H1 (cell line): ENCODE measurements at regions not wholly inside any gene's neighbourhood (a gene's known extent, or its start where the extent isn't known, plus 50 kb on each side); places are given as distances from the start of the nearest gene placed in this dataset.

Source experiments
- CTCF ChIA-PET: fragments of 300-600 bp; sonication (Branson Sonifier 250); formaldehyde crosslinking; loops from one replicate; lab custom pipeline; 2021; ENCODE audit not compliant: partially characterized antibody; lab: Charles Lee
- POLR2A ChIA-PET: fragments of 300-600 bp; sonication (Branson Sonifier 250); formaldehyde crosslinking; loops from one replicate; lab custom pipeline; 2021; ENCODE audit warnings: inconsistent platforms; ENCODE audit not compliant: partially characterized antibody; lab: Charles Lee
- DNase-seq, 2 experiments: peaks; one replicate each; pipeline versions ENCODE4 v3.0.0 to v3.0.0-alpha.2; 2010 to 2022; ENCODE audit warnings: low spot score in 2 of 2, low read depth in 1 of 2, mixed read lengths in 1 of 2
- FAIRE-seq: peaks from 2 replicates; lab custom pipeline; 2011; peaks lifted over from hg19 to GRCh38; lab: Jason Lieb, UNC
- H2AFZ ChIP-seq: 2 replicates; pipeline ENCODE4 v1.8.1; 2012; ENCODE audit warnings: low read length, inconsistent platforms
- H2AK5ac ChIP-seq: 2 replicates; pipeline ENCODE4 v1.6.1; 2013; ENCODE audit warnings: low read depth, low read length
- H2BK120ac ChIP-seq: replicated peaks from 2 replicates; pipeline ENCODE3; 2013; ENCODE audit warnings: low read depth, low read length, inconsistent platforms
- H2BK12ac ChIP-seq: 2 replicates; pipeline ENCODE4 v1.6.1; 2013; ENCODE audit warnings: low read depth, low read length
- H2BK15ac ChIP-seq: 2 replicates; pipeline ENCODE4 v1.6.1; 2013; ENCODE audit warnings: low read length
- H2BK20ac ChIP-seq: 2 replicates; pipeline ENCODE4 v1.6.1; 2013; ENCODE audit warnings: low read length
- H2BK5ac ChIP-seq: 2 replicates; pipeline ENCODE4 v1.6.1; 2013; ENCODE audit warnings: low read depth, low read length
- H3K14ac ChIP-seq: 2 replicates; pipeline ENCODE4 v1.6.1; 2013; ENCODE audit warnings: inconsistent platforms; ENCODE audit not compliant: insufficient read length
- H3K18ac ChIP-seq: 2 replicates; pipeline ENCODE4 v1.6.1; 2013; ENCODE audit warnings: low read length; ENCODE audit errors: extremely low read depth
- H3K23ac ChIP-seq: 2 replicates; pipeline ENCODE4 v1.6.1; 2013; ENCODE audit warnings: inconsistent platforms; ENCODE audit not compliant: insufficient read length
- H3K23me2 ChIP-seq: 2 replicates; pipeline ENCODE4 v1.6.1; 2013; ENCODE audit warnings: low read depth, low read length
- H3K27ac ChIP-seq: 2 replicates; pipeline ENCODE4 v1.6.1; 2011; ENCODE audit warnings: low read depth, low read length, inconsistent platforms
- H3K27me3 ChIP-seq, 4 experiments: replicated peaks in 1 of 4; 1 replicate in 1 of 4; 2 replicates in 3 of 4; pipeline versions ENCODE4 v1.6.1 to v1.8.1; 2011 to 2013; ENCODE audit warnings: low read length in 3 of 4, mild to moderate bottlenecking in 3 of 4, inconsistent platforms in 2 of 4, mixed read lengths in 2 of 4, moderate library complexity in 1 of 4; ENCODE audit not compliant: control insufficient read depth in 3 of 4, insufficient read depth in 3 of 4; ENCODE audit errors: extremely low read depth in 1 of 4
- H3K36me3 ChIP-seq, 4 experiments: 2 replicates each; pipeline versions ENCODE4 v1.6.1 to v1.8.1; 2011 to 2013; ENCODE audit warnings: mild to moderate bottlenecking in 4 of 4, low read length in 3 of 4, moderate library complexity in 2 of 4, control low read depth in 1 of 4, inconsistent platforms in 1 of 4; ENCODE audit not compliant: insufficient read depth in 4 of 4, control insufficient read depth in 2 of 4
- H3K4ac ChIP-seq: replicated peaks from 2 replicates; pipeline ENCODE3; 2013; ENCODE audit warnings: low read length, low read depth, mixed read lengths, inconsistent platforms; ENCODE audit not compliant: insufficient read length
- H3K4me1 ChIP-seq, 4 experiments: replicated peaks in 1 of 4; 1 replicate in 1 of 4; 2 replicates in 3 of 4; pipeline versions ENCODE4 v1.6.1 to v1.8.1; 2011 to 2013; ENCODE audit warnings: low read length in 3 of 4, inconsistent platforms in 2 of 4, mixed read lengths in 1 of 4; ENCODE audit not compliant: insufficient read depth in 4 of 4, control insufficient read depth in 3 of 4
- H3K4me2 ChIP-seq, 2 experiments: 2 replicates each; pipeline versions ENCODE4 v1.6.1 to v1.8.1; 2011 to 2013; ENCODE audit warnings: low read depth in 2 of 2, low read length in 2 of 2, control low read depth in 1 of 2, inconsistent platforms in 1 of 2, mild to moderate bottlenecking in 1 of 2; ENCODE audit not compliant: insufficient read depth in 1 of 2
- H3K4me3 ChIP-seq, 4 experiments: fragments of 200-600, 300-600 bp in 1 of 4; sonication (generic), shearing (Covaris generic), sonication (Bioruptor Twin) in 1 of 4; 2 replicates each; pipeline versions ENCODE4 v1.5.1 to v1.8.1; 2011 to 2016; ENCODE audit warnings: low read length in 4 of 4, low read depth in 3 of 4, control low read depth in 2 of 4, inconsistent platforms in 2 of 4, mild to moderate bottlenecking in 2 of 4, mixed read lengths in 1 of 4, moderate library complexity in 1 of 4; ENCODE audit not compliant: insufficient read depth in 2 of 4; ENCODE audit errors: extremely low read depth in 1 of 4
- H3K56ac ChIP-seq: replicated peaks from 2 replicates; pipeline ENCODE3; 2013; ENCODE audit warnings: low read depth, mild to moderate bottlenecking, mixed read lengths, low read length, inconsistent platforms; ENCODE audit not compliant: insufficient read length
- H3K79me1 ChIP-seq: 2 replicates; pipeline ENCODE4 v1.6.1; 2013; ENCODE audit warnings: low read depth, low read length, control low read depth
- H3K79me2 ChIP-seq, 2 experiments: 2 replicates each; pipeline versions ENCODE4 v1.6.1 to v1.8.1; 2012 to 2013; ENCODE audit warnings: low read length in 2 of 2, mild to moderate bottlenecking in 2 of 2, inconsistent platforms in 1 of 2; ENCODE audit not compliant: insufficient read depth in 2 of 2, control insufficient read depth in 1 of 2
- H3K9ac ChIP-seq, 4 experiments: replicated peaks in 1 of 4; 1 replicate in 1 of 4; 2 replicates in 3 of 4; pipeline versions ENCODE4 v1.6.1 to v1.8.1; 2011 to 2013; ENCODE audit warnings: low read depth in 3 of 4, low read length in 3 of 4, control low read depth in 2 of 4, mild to moderate bottlenecking in 2 of 4, moderate library complexity in 2 of 4, inconsistent platforms in 1 of 4; ENCODE audit errors: extremely low read depth in 1 of 4
- H3K9me3 ChIP-seq, 2 experiments: 2 replicates each; pipeline versions ENCODE4 v1.6.1 to v1.8.1; 2012 to 2013; ENCODE audit warnings: mild to moderate bottlenecking in 2 of 2, moderate library complexity in 2 of 2, control low read depth in 1 of 2, inconsistent platforms in 1 of 2, low read depth in 1 of 2, low read length in 1 of 2, mixed read lengths in 1 of 2; ENCODE audit not compliant: insufficient read depth in 2 of 2
- H4K20me1 ChIP-seq, 2 experiments: replicated peaks in 1 of 2; 2 replicates each; pipeline versions ENCODE3 to v1.8.1; 2011 to 2013; ENCODE audit warnings: inconsistent platforms in 2 of 2, low read length in 2 of 2, mild to moderate bottlenecking in 1 of 2; ENCODE audit not compliant: insufficient read depth in 2 of 2, control insufficient read depth in 1 of 2
- H4K5ac ChIP-seq: 2 replicates; pipeline ENCODE4 v1.6.1; 2013; ENCODE audit warnings: low read length, low read depth, mixed read lengths, inconsistent platforms; ENCODE audit not compliant: insufficient read length
- H4K8ac ChIP-seq: 2 replicates; pipeline ENCODE4 v1.8.0; 2013; ENCODE audit warnings: mild to moderate bottlenecking, moderate library complexity, low read length, inconsistent platforms; ENCODE audit not compliant: insufficient read depth; ENCODE audit errors: extremely low read depth
- H4K91ac ChIP-seq: replicated peaks from 2 replicates; pipeline ENCODE3; 2013; ENCODE audit warnings: low read length, mixed read lengths, inconsistent platforms; ENCODE audit not compliant: insufficient read length
- TAF7 ChIP-seq: optimal IDR thresholded peaks from 2 replicates; pipeline ENCODE3; 2011; ENCODE audit warnings: low read depth, mild to moderate bottlenecking, inconsistent platforms, low read length, moderate library complexity, borderline replicate concordance

GRCh38 chrX:45795546-45795945 lies 594.9 kb upstream of the DIPK2B start:
- H4K8ac ChIP-seq, result no peak overlapping the region
- peaks cover 0 to 98% of the 10 kb centered on the region in 2 experiments; a peak in 3 of 4 replicates for H3K79me2 ChIP-seq
- TF ChIP-seq TAF7, result no peak

More at GRCh38 chrX:45795546-45795945, 594.9 kb upstream of the DIPK2B start:
- Histone ChIP-seq H4K20me1 (peaks cover 1 to 11% of the 10 kb centered on the region in 2 experiments), H3K18ac (no peak overlapping the region), H4K91ac (no peak overlapping the region), H3K9ac (no peak overlapping the region), H3K4ac (no peak overlapping the region), H2BK20ac (no peak overlapping the region), H3K4me2 (no peak overlapping the region), H2BK12ac (no peak overlapping the region), H3K23me2 (no peaks in the 10 kb centered on the region), H2AFZ (no peak overlapping the region), H2BK5ac (no peak overlapping the region), H2AK5ac (no peak overlapping the region), H2BK120ac (no peak overlapping the region), H3K79me1 (no peaks in the 10 kb centered on the region; the same call in 1 of the 2 replicates), H3K4me3 (no peak overlapping the region), H3K56ac (no peak overlapping the region), H3K9me3 (no peaks in the 10 kb centered on the region), H3K27me3 (no peaks in the 10 kb centered on the region), H3K27ac (no peak overlapping the region), H3K4me1 (peaks cover 0 to 17% (median 0%) of the 10 kb centered on the region in 4 experiments; a peak in 2 of 7 replicates), H4K5ac (no peak overlapping the region), H2BK15ac (no peak overlapping the region), H3K36me3 (peaks cover 0 to 34% (median 1%) of the 10 kb centered on the region in 4 experiments; a peak in 5 of 8 replicates), H3K23ac (no peak overlapping the region), H3K14ac (no peak overlapping the region)
- DNase-seq, result no peak
- POLR2A ChIA-PET, result no interaction called here
- peak; percentile 13 for FAIRE-seq
- CTCF ChIA-PET, result interaction anchor here (0.5 kb wide), 1 partner anchor 997 kb away, joined by 3 read pairs; no protein-coding TSS in a partner anchor
